GM12875 (cell line): ENCODE measurements at regions not wholly inside any gene's neighbourhood (a gene's known extent, or its start where the extent isn't known, plus 50 kb on each side); places are given as distances from the start of the nearest gene placed in this dataset.

Source experiments
- H3K4me3 ChIP-seq: one replicate; pipeline ENCODE4 v1.5.1; 2011; ENCODE audit warnings: low read depth, low read length, control low read depth
- TF ChIP-seq, protein P1 (sequence below): IDR thresholded peaks from 2 replicates; pipeline ENCODE4 v1.5.1; 2011; ENCODE audit warnings: low read depth, mild to moderate bottlenecking, control low read depth, inconsistent platforms, low read length, moderate library complexity, borderline replicate concordance; ENCODE audit not compliant: insufficient read depth

DNA sequence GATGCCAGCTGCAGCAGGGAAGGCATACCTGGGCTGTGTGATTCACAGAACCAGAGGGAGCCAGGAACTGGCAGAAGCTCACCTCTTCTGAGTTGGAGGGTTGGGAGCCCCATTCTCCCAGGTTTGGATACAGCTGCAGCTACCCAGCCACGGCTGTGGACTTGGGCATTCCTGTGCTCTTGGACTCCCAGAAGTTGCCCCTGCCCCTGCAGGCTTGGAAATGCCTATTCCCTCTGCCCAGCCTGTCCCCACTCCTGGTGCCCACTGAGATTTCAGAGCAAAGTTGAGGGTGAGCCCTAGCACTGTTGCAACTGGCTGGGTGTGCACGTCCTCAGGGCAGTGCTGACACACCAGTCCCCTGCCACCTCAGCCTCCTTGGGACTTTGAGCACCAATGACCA, 489.7 kb downstream of the SLCO4C1 start:
- TF ChIP-seq, protein P1, sequence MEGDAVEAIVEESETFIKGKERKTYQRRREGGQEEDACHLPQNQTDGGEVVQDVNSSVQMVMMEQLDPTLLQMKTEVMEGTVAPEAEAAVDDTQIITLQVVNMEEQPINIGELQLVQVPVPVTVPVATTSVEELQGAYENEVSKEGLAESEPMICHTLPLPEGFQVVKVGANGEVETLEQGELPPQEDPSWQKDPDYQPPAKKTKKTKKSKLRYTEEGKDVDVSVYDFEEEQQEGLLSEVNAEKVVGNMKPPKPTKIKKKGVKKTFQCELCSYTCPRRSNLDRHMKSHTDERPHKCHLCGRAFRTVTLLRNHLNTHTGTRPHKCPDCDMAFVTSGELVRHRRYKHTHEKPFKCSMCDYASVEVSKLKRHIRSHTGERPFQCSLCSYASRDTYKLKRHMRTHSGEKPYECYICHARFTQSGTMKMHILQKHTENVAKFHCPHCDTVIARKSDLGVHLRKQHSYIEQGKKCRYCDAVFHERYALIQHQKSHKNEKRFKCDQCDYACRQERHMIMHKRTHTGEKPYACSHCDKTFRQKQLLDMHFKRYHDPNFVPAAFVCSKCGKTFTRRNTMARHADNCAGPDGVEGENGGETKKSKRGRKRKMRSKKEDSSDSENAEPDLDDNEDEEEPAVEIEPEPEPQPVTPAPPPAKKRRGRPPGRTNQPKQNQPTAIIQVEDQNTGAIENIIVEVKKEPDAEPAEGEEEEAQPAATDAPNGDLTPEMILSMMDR, result no peak

DNA sequence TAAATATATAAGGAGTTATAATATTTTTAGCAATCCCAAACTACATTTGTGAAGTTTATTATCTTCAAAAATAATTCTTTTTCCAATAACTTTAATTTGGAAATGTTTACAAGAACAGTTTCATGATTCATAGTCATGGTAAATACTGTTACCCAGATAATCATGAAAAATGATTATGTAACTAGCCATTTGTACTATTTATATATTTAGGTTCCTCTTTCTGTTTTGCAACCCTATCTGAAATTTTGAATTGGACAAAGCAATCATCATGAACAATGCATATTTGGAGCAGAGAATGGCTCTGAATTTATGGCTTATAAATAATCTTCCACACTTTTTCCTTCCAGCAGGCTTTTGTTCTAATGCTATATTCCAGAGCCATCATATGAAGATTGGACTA, 499.7 kb downstream of the SLCO4C1 start:
- H3K4me3 ChIP-seq, result no peak overlapping the region
- TF ChIP-seq, protein P1, result no peak

More for the DNA sequence above, 489.7 kb downstream of the SLCO4C1 start:
- H3K4me3 ChIP-seq, result no peak overlapping the region

GRCh38 chr5:101788797-101789196, 507.3 kb downstream of the SLCO4C1 start:
- TF ChIP-seq, protein P1, result no peak

DNA sequence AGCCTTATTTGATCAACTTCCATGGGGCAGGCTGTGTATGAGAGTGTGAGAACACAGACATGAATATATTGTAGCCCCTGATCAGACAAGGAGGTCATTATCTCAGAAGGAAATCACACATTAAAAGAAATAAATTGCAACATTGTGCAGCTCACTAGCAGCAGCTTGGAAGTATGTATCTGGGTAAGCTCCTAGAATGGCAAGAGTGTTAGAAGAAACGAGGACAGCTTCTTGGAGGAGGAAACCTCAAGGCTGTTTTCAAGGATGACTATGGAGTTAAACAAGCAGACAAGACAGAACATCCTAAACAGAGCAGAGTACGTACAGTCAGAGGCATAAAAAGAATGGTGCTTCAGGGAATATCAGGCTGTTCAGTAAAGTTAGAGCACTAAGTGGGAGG, 511.0 kb downstream of the SLCO4C1 start:
- TF ChIP-seq, protein P1, result no peak
- no peak overlapping the region for H3K4me3 ChIP-seq

More at GRCh38 chr5:101788797-101789196, 507.3 kb downstream of the SLCO4C1 start:
- no peak overlapping the region for H3K4me3 ChIP-seq

DNA sequence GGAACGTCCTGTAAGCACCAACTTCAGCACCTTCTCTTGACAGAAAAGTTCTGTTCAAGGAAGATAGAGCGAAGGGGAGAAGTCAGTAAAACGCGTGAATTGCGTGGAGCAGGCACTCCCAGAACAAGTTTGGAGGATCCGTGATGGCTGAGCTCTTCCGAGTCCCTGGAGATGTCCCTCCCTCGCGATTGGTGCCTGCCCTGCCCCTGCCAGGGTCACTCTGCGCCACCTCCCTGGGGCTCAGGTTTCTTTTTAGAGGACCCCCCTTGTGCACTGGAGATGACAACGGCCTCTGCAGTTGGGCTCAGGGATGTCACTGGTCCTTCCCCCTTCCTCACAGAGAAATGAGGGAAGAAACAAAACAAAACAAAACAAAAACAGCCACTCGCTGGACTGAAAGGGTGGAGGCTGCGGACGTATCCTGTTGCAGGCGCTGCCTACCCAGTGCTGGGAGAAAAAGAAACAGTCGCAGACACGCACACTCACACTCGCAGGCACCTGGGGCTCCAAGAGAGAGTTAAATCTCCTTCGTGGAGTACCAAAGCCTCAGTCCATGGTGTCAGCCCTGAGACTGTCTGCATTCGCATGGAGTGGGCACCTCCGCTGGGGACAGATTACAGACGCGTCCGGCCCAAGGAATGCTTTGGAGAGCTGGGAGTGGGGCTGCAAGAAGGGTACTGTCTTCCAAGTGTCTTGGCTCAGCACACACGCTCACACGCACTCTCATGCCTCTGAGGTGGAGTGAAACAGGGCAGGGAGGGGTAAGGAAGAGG, 512.7 kb downstream of the SLCO4C1 start:
- H3K4me3 ChIP-seq, result no peak overlapping the region
- TF ChIP-seq, protein P1, result no peak

GRCh38 chr5:101782352-101783103, 513.6 kb downstream of the SLCO4C1 start:
- TF ChIP-seq, protein P1, result no peak
- H3K4me3 ChIP-seq, result no peak overlapping the region
